Stimulated activated CD8-positive, alpha-beta memory T cell treated with anti-CD3 and anti-CD28 coated beads, Interleukin-7, amount 100 ng/mL, for 4 hours (primary cell): ENCODE measurements at regions not wholly inside any gene's neighbourhood (a gene's known extent, or its start where the extent isn't known, plus 50 kb on each side); places are given as distances from the start of the nearest gene placed in this dataset.
"Not testable (repeated sequence)": the region's sequence is repeated elsewhere in the genome, so short reads cannot be mapped to it uniquely, and the experiment has no call there.

Experiments
- DNase-seq, 2 donors: peaks; one replicate each; pipeline ENCODE4 v3.0.0-alpha.2; 2020; ENCODE audit warnings: low read depth in 2 of 2

GRCh38 chr2:36302911-36303310 lies 52.7 kb upstream of the CRIM1 start:
- no peak for DNase-seq

GRCh38 chr2:36301843-36302242 lies 53.7 kb upstream of the CRIM1 start:
- DNase-seq: no peak

GRCh38 chr2:36300697-36301096 lies 54.9 kb upstream of the CRIM1 start:
- no peak for DNase-seq

GRCh38 chr2:36296798-36297197 lies 58.8 kb upstream of the CRIM1 start:
- no peak for DNase-seq

GRCh38 chr2:36294316-36294721 lies 61.3 kb upstream of the CRIM1 start:
- no peak for DNase-seq

- DNase-seq: no peak
Measured at GRCh38 chr2:36290306-36290856, 65.2 kb upstream of the CRIM1 start.

GRCh38 chr2:36289731-36290130 lies 65.8 kb upstream of the CRIM1 start:
- no peak for DNase-seq

GRCh38 chr2:36287363-36288275 lies 68.0 kb upstream of the CRIM1 start:
- DNase-seq: no peak

GRCh38 chr2:36279506-36279905 lies 76.1 kb upstream of the CRIM1 start:
- not testable (repeated sequence) for DNase-seq

GRCh38 chr2:36277881-36278523 lies 77.6 kb upstream of the CRIM1 start:
- DNase-seq: no peak

- no peak for DNase-seq
Measured at GRCh38 chr2:36277146-36277808, 78.3 kb upstream of the CRIM1 start.

- no peak for DNase-seq
Measured at GRCh38 chr2:36271266-36271665, 84.3 kb upstream of the CRIM1 start.

- no peak for DNase-seq
Measured at GRCh38 chr2:36270758-36271157, 84.8 kb upstream of the CRIM1 start.

- no peak for DNase-seq
Measured at GRCh38 chr2:36267194-36267593, 88.4 kb upstream of the CRIM1 start.

GRCh38 chr2:36266536-36267121 lies 88.9 kb upstream of the CRIM1 start:
- no peak for DNase-seq

GRCh38 chr2:36262581-36262980 lies 93.0 kb upstream of the CRIM1 start:
- DNase-seq: no peak

GRCh38 chr2:36255863-36256262 lies 99.7 kb upstream of the CRIM1 start:
- no peak for DNase-seq

GRCh38 chr2:36253086-36253485 lies 102.5 kb upstream of the CRIM1 start:
- no peak for DNase-seq

GRCh38 chr2:36246320-36246990 lies 109.1 kb upstream of the CRIM1 start:
- no peak for DNase-seq

GRCh38 chr2:36245651-36246050 lies 109.9 kb upstream of the CRIM1 start:
- DNase-seq: no peak

GRCh38 chr2:36238106-36238505 lies 117.5 kb upstream of the CRIM1 start:
- no peak for DNase-seq
